Mammary epithelial cell (primary cell): ENCODE measurements at regions not wholly inside any gene's neighbourhood (a gene's known extent, or its start where the extent isn't known, plus 50 kb on each side); places are given as distances from the start of the nearest gene placed in this dataset.

Experiments
- EZH2 ChIP-seq: IDR thresholded peaks from 2 replicates; pipeline ENCODE4 v1.6.1; 2012; ENCODE audit warnings: low read length, inconsistent platforms, borderline replicate concordance
- TF ChIP-seq, protein P1 (sequence below), 2 donors: IDR thresholded peaks in 1 of 2; conservative IDR thresholded peaks in 1 of 2; 2 replicates each; pipeline ENCODE4 v1.5.1; 2011 to 2012; ENCODE audit warnings: inconsistent platforms in 2 of 2, low read length in 2 of 2, mild to moderate bottlenecking in 2 of 2, control low read depth in 1 of 2, low read depth in 1 of 2; ENCODE audit not compliant: insufficient read depth in 1 of 2; ENCODE audit errors: extremely low read depth in 1 of 2

DNA sequence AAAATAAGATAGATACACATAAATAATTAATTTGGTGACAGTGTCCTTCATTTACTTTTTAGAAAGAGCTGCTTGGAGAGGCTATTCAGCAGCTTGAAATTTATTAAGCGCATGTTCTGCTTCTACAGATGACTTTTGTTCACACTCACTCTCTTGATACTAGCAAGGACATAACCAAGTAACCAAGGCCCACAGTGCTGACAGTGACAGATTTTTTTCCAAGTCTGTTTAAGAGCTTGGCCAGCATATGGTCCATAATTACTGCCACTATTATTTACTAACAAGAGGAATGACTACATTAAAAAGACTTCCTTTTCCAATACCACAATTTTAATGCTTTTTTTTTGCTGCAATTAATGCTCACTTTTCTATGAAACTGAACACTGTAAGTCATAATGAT lies 673.7 kb upstream of the MIR17HG start:
- TF ChIP-seq, protein P1, sequence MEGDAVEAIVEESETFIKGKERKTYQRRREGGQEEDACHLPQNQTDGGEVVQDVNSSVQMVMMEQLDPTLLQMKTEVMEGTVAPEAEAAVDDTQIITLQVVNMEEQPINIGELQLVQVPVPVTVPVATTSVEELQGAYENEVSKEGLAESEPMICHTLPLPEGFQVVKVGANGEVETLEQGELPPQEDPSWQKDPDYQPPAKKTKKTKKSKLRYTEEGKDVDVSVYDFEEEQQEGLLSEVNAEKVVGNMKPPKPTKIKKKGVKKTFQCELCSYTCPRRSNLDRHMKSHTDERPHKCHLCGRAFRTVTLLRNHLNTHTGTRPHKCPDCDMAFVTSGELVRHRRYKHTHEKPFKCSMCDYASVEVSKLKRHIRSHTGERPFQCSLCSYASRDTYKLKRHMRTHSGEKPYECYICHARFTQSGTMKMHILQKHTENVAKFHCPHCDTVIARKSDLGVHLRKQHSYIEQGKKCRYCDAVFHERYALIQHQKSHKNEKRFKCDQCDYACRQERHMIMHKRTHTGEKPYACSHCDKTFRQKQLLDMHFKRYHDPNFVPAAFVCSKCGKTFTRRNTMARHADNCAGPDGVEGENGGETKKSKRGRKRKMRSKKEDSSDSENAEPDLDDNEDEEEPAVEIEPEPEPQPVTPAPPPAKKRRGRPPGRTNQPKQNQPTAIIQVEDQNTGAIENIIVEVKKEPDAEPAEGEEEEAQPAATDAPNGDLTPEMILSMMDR (conservative IDR thresholded peaks at IDR 0.05 in 1 of 2, IDR thresholded peaks at IDR 0.05 in 1 of 2; ENCODE audit: extremely low read depth in 1 of 2, insufficient read depth in 1 of 2, low read depth in 1 of 2, low read length in 2 of 2): no peak
- no peak for TF ChIP-seq EZH2
